B cell (primary cell): ENCODE measurements at regions not wholly inside any gene's neighbourhood (a gene's known extent, or its start where the extent isn't known, plus 50 kb on each side); places are given as distances from the start of the nearest gene placed in this dataset.

Experiments used
- ATAC-seq: fragments of 200-7000 bp; cut with Tn5 transposase; one replicate; pipeline ENCODE4 v1.10.0; 2021; ENCODE audit warnings: low read depth, mild to moderate bottlenecking, moderate number of reproducible peaks, moderate library complexity
- CTCF ChIA-PET: fragments of 350-600 bp; sonication (Branson Sonifier 250); formaldehyde crosslinking; loops from one replicate; lab custom pipeline; 2021; ENCODE audit warnings: antibody characterized with exemption, inconsistent platforms; lab: Charles Lee
- POLR2A ChIA-PET: fragments of 350-600 bp; sonication (Branson Sonifier 250); formaldehyde crosslinking; loops from one replicate; lab custom pipeline; 2021; ENCODE audit warnings: antibody characterized with exemption; lab: Charles Lee
- DNase-seq: peaks from one replicate; pipeline ENCODE4 v3.0.0; 2013
- H2AFZ ChIP-seq: 2 replicates; pipeline ENCODE4 v1.6.1; 2012; ENCODE audit warnings: mild to moderate bottlenecking, low read depth, low read length; ENCODE audit not compliant: insufficient read depth, poor library complexity, severe bottlenecking
- H3K27ac ChIP-seq, 2 donors: 1 replicate in 1 of 2; 2 replicates in 1 of 2; pipeline ENCODE4 v1.5.1; 2012 to 2013; ENCODE audit warnings: low read length in 2 of 2, mild to moderate bottlenecking in 2 of 2, moderate library complexity in 1 of 2
- H3K27me3 ChIP-seq, 4 experiments: fragments of 200-600 bp in 1 of 4; sonication (generic) in 1 of 4; replicated peaks in 1 of 4; 1 replicate in 2 of 4; 2 replicates in 2 of 4; pipeline versions ENCODE4 v1.6.1 to v1.7.0; 2013 to 2016; ENCODE audit warnings: low read length in 3 of 4, mild to moderate bottlenecking in 2 of 4, mixed read lengths in 1 of 4, moderate library complexity in 1 of 4; ENCODE audit not compliant: insufficient read depth in 4 of 4, control insufficient read depth in 3 of 4; ENCODE audit errors: control extremely low read depth in 1 of 4
- H3K36me3 ChIP-seq, 2 experiments: replicated peaks in 1 of 2; 1 replicate in 1 of 2; 2 replicates in 1 of 2; pipeline versions ENCODE4 v1.6.1 to v1.7.1; 2013; ENCODE audit warnings: low read length in 1 of 2; ENCODE audit not compliant: insufficient read depth in 2 of 2, control insufficient read depth in 1 of 2; ENCODE audit errors: control extremely low read depth in 1 of 2, extremely low read depth in 1 of 2
- H3K4me1 ChIP-seq, 2 donors: fragments of 200-600 bp in 1 of 2; sonication (generic) in 1 of 2; 1 replicate in 1 of 2; 2 replicates in 1 of 2; pipeline versions ENCODE4 v1.5.1 to v1.6.1; 2013 to 2017; ENCODE audit warnings: low read length in 2 of 2; ENCODE audit not compliant: control insufficient read depth in 2 of 2, insufficient read depth in 2 of 2
- H3K4me2 ChIP-seq: replicated peaks from 2 replicates; pipeline ENCODE3; 2012; ENCODE audit warnings: mild to moderate bottlenecking, low read depth, low read length; ENCODE audit not compliant: poor library complexity, severe bottlenecking
- H3K4me3 ChIP-seq, 5 experiments: fragments of 200-600 bp in 1 of 5; sonication (generic) in 1 of 5; 1 replicate in 3 of 5; 2 replicates in 2 of 5; pipeline versions ENCODE4 v1.5.1 to v1.7.0; 2011 to 2016; ENCODE audit warnings: low read length in 4 of 5, mild to moderate bottlenecking in 4 of 5, low read depth in 2 of 5, control low read depth in 1 of 5, moderate library complexity in 1 of 5; ENCODE audit not compliant: insufficient read depth in 1 of 5; ENCODE audit errors: control extremely low read depth in 1 of 5, extremely low read depth in 1 of 5
- H3K79me2 ChIP-seq: fragments of 200-600 bp; sonication (generic); one replicate; pipeline ENCODE4 v1.6.0; 2016; ENCODE audit warnings: low read length; ENCODE audit not compliant: control insufficient read depth, insufficient read depth
- H3K9ac ChIP-seq: fragments of 200-600 bp; sonication (generic); 2 replicates; pipeline ENCODE4 v1.6.1; 2017; ENCODE audit warnings: mild to moderate bottlenecking, low read length, moderate library complexity
- H3K9me3 ChIP-seq, 3 donors: one replicate each; pipeline versions ENCODE4 v1.6.1 to v1.7.1; 2013; ENCODE audit warnings: low read length in 2 of 3; ENCODE audit not compliant: control insufficient read depth in 2 of 3, insufficient read depth in 1 of 3; ENCODE audit errors: control extremely low read depth in 1 of 3
- H4K20me1 ChIP-seq: 2 replicates; pipeline ENCODE4 v1.6.0; 2012; ENCODE audit warnings: mild to moderate bottlenecking, low read length; ENCODE audit not compliant: insufficient read depth, control insufficient read depth, poor library complexity, severe bottlenecking
- H3K27ac Mint-ChIP-seq: one replicate; pipeline ENCODE4 v1.8.0; 2021; ENCODE audit warnings: mixed read lengths
- H3K27me3 Mint-ChIP-seq: one replicate; pipeline ENCODE4 v1.8.0; 2021; ENCODE audit warnings: mixed read lengths
- H3K4me1 Mint-ChIP-seq: one replicate; pipeline ENCODE4 v1.8.0; 2021; ENCODE audit warnings: mixed read lengths
- H3K4me3 Mint-ChIP-seq: one replicate; pipeline ENCODE4 v1.8.0; 2021; ENCODE audit warnings: mixed read lengths
- H3K9me3 Mint-ChIP-seq: one replicate; pipeline ENCODE4 v1.8.0; 2022; ENCODE audit warnings: mixed read lengths; ENCODE audit not compliant: insufficient read depth
- CTCF ChIP-seq: fragments of 200-600 bp; IDR thresholded peaks from one replicate; pipeline ENCODE4 v1.8.0; 2022; ENCODE audit warnings: antibody characterized with exemption, mild to moderate bottlenecking
- EZH2 ChIP-seq: IDR thresholded peaks from 2 replicates; pipeline ENCODE4 v1.6.1; 2012; ENCODE audit warnings: borderline replicate concordance, low read depth, mild to moderate bottlenecking, moderate library complexity, low read length; ENCODE audit not compliant: insufficient read depth, poor library complexity, severe bottlenecking
- WGBS: methylation state at CpG from one replicate; pipeline ENCODE4 v1.1.5; 2013; ENCODE audit warnings: missing lambda C conversion rate; ENCODE audit not compliant: insufficient coverage; 5-methylcytosine and 5-hydroxymethylcytosine counted together
- intact Hi-C: fragments of 100-400 bp; cut with micrococcal nuclease; formaldehyde crosslinking; loops from one replicate; pipeline ENCODE4 v1.10.0; 2022

- Mint-ChIP-seq H3K27me3 (no peaks in the 10 kb centered on the region), H3K27ac (no peak overlapping the region), H3K4me3 (no peak overlapping the region), H3K4me1 (no peaks in the 10 kb centered on the region), H3K9me3 (no peaks in the 10 kb centered on the region)
- ATAC-seq (no peak), DNase-seq (no peak)
- ChIA-PET POLR2A (no interaction called here), CTCF (no interaction called here)
- no peak overlapping the region for H3K4me2 ChIP-seq
- no peaks in the 10 kb centered on the region for H3K9me3 ChIP-seq
- WGBS: no CpG with 5 or more reads among the region's 4 CpGs
- H3K36me3 ChIP-seq: no peaks in the 10 kb centered on the region
- no peaks in the 10 kb centered on the region for H3K27me3 ChIP-seq
- H4K20me1 ChIP-seq: no peaks in the 10 kb centered on the region
- no peaks in the 10 kb centered on the region for H3K4me1 ChIP-seq
- no peak overlapping the region for H3K4me3 ChIP-seq
- no peaks in the 10 kb centered on the region for H3K79me2 ChIP-seq
- no peak overlapping the region for H3K27ac ChIP-seq
- intact Hi-C loops: no loop called here
- TF ChIP-seq EZH2 (no peak), CTCF (no peak)
- no peak overlapping the region for H3K9ac ChIP-seq
- no peak overlapping the region for H2AFZ ChIP-seq
Observed at GRCh38 chr6:121584586-121585369, 149.3 kb downstream of the GJA1 start.

GRCh38 chr6:121590438-121590837, 155.0 kb downstream of the GJA1 start:
- DNase-seq (no peak), ATAC-seq (no peak)
- H2AFZ ChIP-seq: no peak overlapping the region
- H3K4me1 ChIP-seq: no peaks in the 10 kb centered on the region
- no peak for TF ChIP-seq EZH2
- no peak for TF ChIP-seq CTCF
- Mint-ChIP-seq H3K27ac (no peak overlapping the region), H3K4me3 (no peak overlapping the region), H3K9me3 (no peaks in the 10 kb centered on the region), H3K4me1 (no peaks in the 10 kb centered on the region), H3K27me3 (no peaks in the 10 kb centered on the region)
- H3K9ac ChIP-seq: no peak overlapping the region
- no peaks in the 10 kb centered on the region for H3K36me3 ChIP-seq
- no peak overlapping the region for H3K27ac ChIP-seq
- H3K4me3 ChIP-seq: no peak overlapping the region
- H3K79me2 ChIP-seq: no peaks in the 10 kb centered on the region
- CTCF ChIA-PET: no interaction called here
- no peaks in the 10 kb centered on the region for H3K27me3 ChIP-seq
- intact Hi-C loops: no loop called here
- H3K4me2 ChIP-seq: no peak overlapping the region
- POLR2A ChIA-PET: no interaction called here
- 71% methylated on average over 2 of the region's 2 CpGs for WGBS
- H3K9me3 ChIP-seq: no peaks in the 10 kb centered on the region
- no peaks in the 10 kb centered on the region for H4K20me1 ChIP-seq
